Loucy (cell line): ENCODE measurements at regions not wholly inside any gene's neighbourhood (a gene's known extent, or its start where the extent isn't known, plus 50 kb on each side); places are given as distances from the start of the nearest gene placed in this dataset.

Experiments
- H2AFZ ChIP-seq: fragments of 200-600 bp; sonication (generic); 2 replicates; pipeline ENCODE4 v1.6.0; 2016; ENCODE audit warnings: antibody characterized with exemption, mild to moderate bottlenecking, low read length, moderate library complexity
- H3F3A ChIP-seq: fragments of 200-600 bp; 2 replicates; pipeline ENCODE4 v1.6.0; 2016; ENCODE audit warnings: antibody characterized with exemption, low read depth, mild to moderate bottlenecking
- H3K27me3 ChIP-seq: fragments of 200-600 bp; sonication (generic); 2 replicates; pipeline ENCODE4 v1.6.1; 2014; ENCODE audit warnings: low read length, mild to moderate bottlenecking; ENCODE audit not compliant: insufficient read depth, poor library complexity, severe bottlenecking
- H3K36me3 ChIP-seq: fragments of 200-600 bp; sonication (generic); 2 replicates; pipeline ENCODE4 v1.6.1; 2016; ENCODE audit warnings: low read length; ENCODE audit not compliant: insufficient read depth
- H3K4me1 ChIP-seq: fragments of 200-600 bp; sonication (generic); 2 replicates; pipeline ENCODE4 v1.5.1; 2014; ENCODE audit warnings: low read length, mild to moderate bottlenecking; ENCODE audit not compliant: insufficient read depth, poor library complexity, severe bottlenecking
- H3K4me2 ChIP-seq: fragments of 200-600 bp; sonication (generic); 2 replicates; pipeline ENCODE4 v1.6.0; 2014; ENCODE audit warnings: antibody characterized with exemption, low read length, low read depth, mild to moderate bottlenecking; ENCODE audit not compliant: poor library complexity, severe bottlenecking
- H3K4me3 ChIP-seq: fragments of 200-600 bp; sonication (generic); 2 replicates; pipeline ENCODE4 v1.5.1; 2014; ENCODE audit warnings: low read length, mild to moderate bottlenecking, mixed read lengths; ENCODE audit not compliant: poor library complexity, severe bottlenecking
- H3K79me2 ChIP-seq: fragments of 200-600 bp; sonication (generic); 2 replicates; pipeline ENCODE4 v1.6.1; 2014; ENCODE audit warnings: low read length; ENCODE audit not compliant: insufficient read depth
- H3K9ac ChIP-seq: fragments of 200-600 bp; sonication (generic); 2 replicates; pipeline ENCODE4 v1.6.0; 2014; ENCODE audit warnings: mild to moderate bottlenecking, low read depth, low read length, moderate library complexity; ENCODE audit not compliant: poor library complexity, severe bottlenecking
- H3K9me2 ChIP-seq: fragments of 200-600 bp; sonication (generic); replicated peaks from 2 replicates; pipeline ENCODE4 v1.6.1; 2016; ENCODE audit warnings: low read depth, low read length, mixed read lengths
- H3K9me3 ChIP-seq: fragments of 200-600 bp; sonication (generic); 2 replicates; pipeline ENCODE4 v1.6.1; 2014; ENCODE audit warnings: mild to moderate bottlenecking, antibody characterized with exemption, low read length, low read depth; ENCODE audit not compliant: insufficient read depth
- H4K20me1 ChIP-seq: fragments of 200-600 bp; sonication (generic); 2 replicates; pipeline ENCODE4 v1.6.0; 2014; ENCODE audit warnings: antibody characterized with exemption, low read length, mild to moderate bottlenecking; ENCODE audit not compliant: insufficient read depth, poor library complexity, severe bottlenecking
- EZH2phosphoT487 ChIP-seq: fragments of 200-600 bp; IDR thresholded peaks from 2 replicates; pipeline ENCODE4 v1.6.1; 2018; ENCODE audit warnings: antibody characterized with exemption, mild to moderate bottlenecking, moderate library complexity, borderline replicate concordance
- TF ChIP-seq, protein P1 (sequence below): fragments of 200-600 bp; sonication (generic); conservative IDR thresholded peaks from 2 replicates; pipeline ENCODE4 v1.5.1; 2014; ENCODE audit warnings: mild to moderate bottlenecking, antibody characterized with exemption, low read length

DNA sequence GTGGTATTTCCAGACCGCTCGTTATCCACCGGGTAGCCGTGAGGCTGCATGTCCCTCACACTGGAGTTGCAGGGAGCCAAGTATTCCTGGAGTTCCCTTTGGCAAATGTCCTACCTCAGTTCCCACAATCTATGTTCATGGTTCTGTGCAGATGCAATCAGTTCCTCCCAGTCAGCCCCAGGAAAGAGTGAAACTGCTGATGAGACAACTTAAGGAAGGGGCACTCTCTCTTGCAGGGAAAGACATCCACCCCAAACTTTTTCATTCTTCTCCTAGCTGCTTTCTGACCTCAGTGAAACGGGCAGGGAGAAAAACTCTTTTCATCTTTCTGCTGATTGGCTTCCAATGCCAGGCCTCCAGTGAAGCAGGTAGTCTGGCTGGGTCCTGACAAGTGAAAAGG, 205.1 kb upstream of the TMEM45B start:
- TF ChIP-seq, protein P1, sequence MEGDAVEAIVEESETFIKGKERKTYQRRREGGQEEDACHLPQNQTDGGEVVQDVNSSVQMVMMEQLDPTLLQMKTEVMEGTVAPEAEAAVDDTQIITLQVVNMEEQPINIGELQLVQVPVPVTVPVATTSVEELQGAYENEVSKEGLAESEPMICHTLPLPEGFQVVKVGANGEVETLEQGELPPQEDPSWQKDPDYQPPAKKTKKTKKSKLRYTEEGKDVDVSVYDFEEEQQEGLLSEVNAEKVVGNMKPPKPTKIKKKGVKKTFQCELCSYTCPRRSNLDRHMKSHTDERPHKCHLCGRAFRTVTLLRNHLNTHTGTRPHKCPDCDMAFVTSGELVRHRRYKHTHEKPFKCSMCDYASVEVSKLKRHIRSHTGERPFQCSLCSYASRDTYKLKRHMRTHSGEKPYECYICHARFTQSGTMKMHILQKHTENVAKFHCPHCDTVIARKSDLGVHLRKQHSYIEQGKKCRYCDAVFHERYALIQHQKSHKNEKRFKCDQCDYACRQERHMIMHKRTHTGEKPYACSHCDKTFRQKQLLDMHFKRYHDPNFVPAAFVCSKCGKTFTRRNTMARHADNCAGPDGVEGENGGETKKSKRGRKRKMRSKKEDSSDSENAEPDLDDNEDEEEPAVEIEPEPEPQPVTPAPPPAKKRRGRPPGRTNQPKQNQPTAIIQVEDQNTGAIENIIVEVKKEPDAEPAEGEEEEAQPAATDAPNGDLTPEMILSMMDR: no peak
- no peak for TF ChIP-seq EZH2phosphoT487
- H3K9me3 ChIP-seq: no peaks in the 10 kb centered on the region

DNA sequence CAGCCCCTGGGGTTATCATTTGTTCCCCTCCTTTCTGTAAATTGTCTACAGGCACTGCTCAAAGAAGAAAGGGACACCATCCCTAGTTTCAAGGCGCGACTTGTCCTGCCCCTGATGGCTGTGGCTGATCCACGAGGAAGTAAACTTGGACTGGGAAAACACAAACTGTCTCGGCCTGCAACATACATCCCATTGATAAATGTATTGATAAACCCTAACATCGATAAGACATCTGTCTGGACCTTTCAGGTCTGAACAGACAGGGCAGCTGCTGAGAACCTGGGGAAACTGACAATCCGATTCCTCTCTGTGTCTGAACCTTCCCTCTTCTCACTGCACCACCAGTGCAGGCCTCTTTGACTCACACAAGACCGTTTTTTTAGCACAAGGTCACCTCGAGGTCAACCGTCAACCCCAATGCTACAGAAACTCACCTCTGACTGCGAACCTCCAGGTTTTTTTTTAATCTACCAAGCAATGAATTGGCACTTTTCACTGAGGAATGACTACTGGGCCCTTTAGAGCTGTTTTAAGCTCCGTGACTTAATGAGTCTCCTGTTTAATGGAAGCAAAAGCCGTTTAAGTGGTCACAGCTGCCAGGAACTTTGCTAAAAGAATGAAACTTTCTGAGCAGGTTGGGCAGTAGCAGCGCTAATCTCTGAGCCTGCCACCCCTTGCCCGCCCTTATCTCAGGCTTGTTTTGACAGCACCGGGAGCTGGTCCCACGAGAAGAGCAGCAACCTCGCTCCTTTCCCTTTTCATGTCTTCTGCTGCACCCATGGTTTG, 203.8 kb upstream of the TMEM45B start:
- Histone ChIP-seq H4K20me1 (no peaks in the 10 kb centered on the region), H3K36me3 (no peaks in the 10 kb centered on the region), H3K4me1 (peaks cover 8% of the 10 kb centered on the region), H2AFZ (no peak overlapping the region), H3K4me2 (no peak overlapping the region), H3K27me3 (no peaks in the 10 kb centered on the region), H3K4me3 (no peak overlapping the region), H3F3A (no peaks in the 10 kb centered on the region), H3K9me2 (no peaks in the 10 kb centered on the region), H3K9ac (no peak overlapping the region), H3K9me3 (no peaks in the 10 kb centered on the region), H3K79me2 (no peaks in the 10 kb centered on the region)
- TF ChIP-seq, protein P1: no peak
- no peak for TF ChIP-seq EZH2phosphoT487

More for the DNA sequence above, 205.1 kb upstream of the TMEM45B start:
- H4K20me1 ChIP-seq: no peaks in the 10 kb centered on the region
- no peak overlapping the region for H3K4me3 ChIP-seq
- no peaks in the 10 kb centered on the region for H3K36me3 ChIP-seq
- no peaks in the 10 kb centered on the region for H3K9me2 ChIP-seq
- H3K27me3 ChIP-seq: no peaks in the 10 kb centered on the region
- no peaks in the 10 kb centered on the region for H3F3A ChIP-seq
- no peak overlapping the region for H3K4me2 ChIP-seq
- H3K4me1 ChIP-seq: peaks cover 12% of the 10 kb centered on the region
- H3K9ac ChIP-seq: no peak overlapping the region
- H3K79me2 ChIP-seq: no peaks in the 10 kb centered on the region
- no peak overlapping the region for H2AFZ ChIP-seq

DNA sequence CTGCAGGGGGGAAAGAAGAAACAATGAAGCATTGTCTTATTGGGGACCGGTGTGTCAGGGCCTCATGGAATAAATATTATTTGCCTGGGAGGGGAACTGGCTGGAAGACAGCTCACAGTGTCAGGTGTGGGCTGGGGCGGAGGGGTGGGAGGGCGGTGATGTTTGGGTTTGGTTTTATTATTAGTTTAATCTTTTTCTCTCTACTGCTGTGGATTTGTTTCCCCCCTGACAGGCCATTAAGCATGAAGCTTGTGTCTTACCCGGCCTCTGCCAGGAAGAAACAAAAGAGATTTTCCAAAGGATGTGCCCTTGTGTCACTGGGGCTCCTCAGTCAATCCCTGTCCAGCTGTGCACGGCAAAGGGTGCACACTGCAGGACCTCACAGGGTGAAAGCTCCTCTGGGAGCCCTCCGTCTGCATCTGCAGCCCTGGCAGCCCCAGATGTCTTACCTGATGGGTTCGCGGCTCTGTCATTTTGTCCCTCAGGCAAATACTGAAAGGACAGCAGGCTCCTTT, 203.1 kb upstream of the TMEM45B start:
- Histone ChIP-seq H3K4me1 (peaks cover 8% of the 10 kb centered on the region), H3K27me3 (no peaks in the 10 kb centered on the region), H3K4me2 (no peak overlapping the region), H2AFZ (no peak overlapping the region), H3K9ac (no peak overlapping the region), H3K4me3 (no peak overlapping the region), H4K20me1 (no peaks in the 10 kb centered on the region), H3F3A (no peaks in the 10 kb centered on the region), H3K36me3 (no peaks in the 10 kb centered on the region), H3K79me2 (no peaks in the 10 kb centered on the region), H3K9me2 (no peaks in the 10 kb centered on the region), H3K9me3 (no peaks in the 10 kb centered on the region)
- TF ChIP-seq, protein P1: no peak
- no peak for TF ChIP-seq EZH2phosphoT487
